NCI-H2029 treated with DMSO at 0.1 percent for 48 hours (cell line): ENCODE measurements at regions not wholly inside any gene's neighbourhood (a gene's known extent, or its start where the extent isn't known, plus 50 kb on each side); places are given as distances from the start of the nearest gene placed in this dataset.

Source experiments
- DNase-seq: peaks from one replicate; lab custom pipeline; 2025; lab: John Stamatoyannopoulos, UW

GRCh38 chr14:101193845-101194372 is 290.4 kb upstream of the RTL1 start:
- no peak for DNase-seq

GRCh38 chr14:101194373-101195308 is 291.1 kb upstream of the RTL1 start:
- no peak for DNase-seq

GRCh38 chr14:101195309-101195901 is 291.9 kb upstream of the RTL1 start:
- no peak for DNase-seq

- no peak for DNase-seq
Observed at GRCh38 chr14:101196051-101196712, 292.7 kb upstream of the RTL1 start.

GRCh38 chr14:101196795-101197590 is 293.5 kb upstream of the RTL1 start:
- no peak for DNase-seq

- no peak for DNase-seq
Observed at GRCh38 chr14:101197595-101198397, 294.3 kb upstream of the RTL1 start.

GRCh38 chr14:101198398-101199027 is 295.0 kb upstream of the RTL1 start:
- DNase-seq = no peak

GRCh38 chr14:101199028-101199770 is 295.7 kb upstream of the RTL1 start:
- no peak for DNase-seq

GRCh38 chr14:101200008-101200649 is 296.6 kb upstream of the RTL1 start:
- no peak for DNase-seq

- DNase-seq = no peak
Observed at GRCh38 chr14:101200650-101201516, 297.4 kb upstream of the RTL1 start.

GRCh38 chr14:101201535-101202151 is 298.1 kb upstream of the RTL1 start:
- no peak for DNase-seq

GRCh38 chr14:101202627-101203404 is 299.3 kb upstream of the RTL1 start:
- no peak for DNase-seq

- DNase-seq = no peak
Observed at GRCh38 chr14:101206556-101206955, 303.0 kb upstream of the RTL1 start.

GRCh38 chr14:101207041-101207440 is 303.5 kb upstream of the RTL1 start:
- DNase-seq = no peak

- DNase-seq = no peak
Observed at GRCh38 chr14:101207897-101208296, 304.4 kb upstream of the RTL1 start.

- DNase-seq = no peak
Observed at GRCh38 chr14:101209594-101209993, 306.1 kb upstream of the RTL1 start.

GRCh38 chr14:101215266-101215665 is 311.7 kb upstream of the RTL1 start:
- DNase-seq = no peak
